Hippocampal formation (tissue), 2 donors: ENCODE measurements at regions not wholly inside any gene's neighbourhood (a gene's known extent, or its start where the extent isn't known, plus 50 kb on each side); places are given as distances from the start of the nearest gene placed in this dataset.
A peak's percentile ranks its signal among the peaks of the same experiment; 100 is the strongest.
"Not testable (repeated sequence)": the region's sequence is repeated elsewhere in the genome, so short reads cannot be mapped to it uniquely, and the experiment has no call there.

ENCODE experiments used
- DNase-seq, 2 donors: peaks; one replicate each; lab custom pipeline; 2025; lab: John Stamatoyannopoulos, UW

DNA sequence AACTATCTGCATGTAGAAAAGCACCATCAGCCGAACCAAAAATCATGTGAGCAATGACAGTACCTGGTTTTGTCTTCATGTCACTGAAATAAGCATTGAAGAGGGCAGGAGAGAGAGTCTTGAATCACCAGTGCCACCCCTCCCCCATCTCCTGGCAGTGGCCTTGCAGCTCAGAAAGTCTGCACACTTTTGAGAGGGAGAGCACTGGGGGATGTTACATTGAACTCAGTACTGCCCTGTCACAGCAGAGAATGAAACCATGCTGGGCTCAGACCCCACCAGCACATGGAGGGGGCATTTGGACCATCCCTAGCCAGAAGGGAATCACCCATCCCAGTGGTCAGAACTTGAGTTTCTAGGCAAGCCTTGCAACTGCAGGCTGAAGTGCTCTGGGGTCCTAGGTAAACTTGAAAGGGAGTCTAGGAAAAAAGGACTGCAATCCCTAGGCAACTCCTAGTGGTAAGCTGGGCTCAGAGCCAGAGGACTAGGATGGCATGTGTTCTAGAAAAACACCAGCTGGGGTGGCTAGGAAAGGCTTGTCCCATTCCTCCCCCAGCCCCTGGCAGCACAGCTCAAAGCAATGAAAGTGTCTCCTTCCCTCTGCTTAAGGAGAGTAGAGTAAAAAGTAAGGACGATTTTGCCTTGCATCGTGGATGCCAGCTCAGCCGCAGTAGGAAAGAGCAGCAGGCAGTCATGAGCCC is 259.9 kb upstream of the MYT1L start:
- DNase-seq, result peak in 1 of 2 donors; percentile 31

DNA sequence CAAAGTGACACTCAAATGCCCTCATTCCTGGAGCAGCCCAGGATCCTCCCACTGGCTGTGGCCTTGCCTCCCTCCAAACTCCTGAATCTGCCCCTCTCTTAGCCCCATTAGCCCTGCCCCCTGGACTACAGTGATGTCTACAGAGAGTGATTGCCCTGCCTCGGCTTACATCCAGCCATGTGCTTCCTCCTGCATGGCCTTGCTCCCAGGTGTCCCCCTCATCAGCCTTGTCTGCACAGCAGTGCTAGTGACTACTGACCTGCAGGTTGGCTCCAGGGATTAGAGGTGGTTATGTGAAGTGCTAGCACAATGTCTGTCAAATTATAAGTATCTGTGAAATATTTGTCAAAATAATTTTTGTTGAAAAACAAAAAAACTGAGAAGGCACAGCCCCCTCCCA is 259.1 kb upstream of the MYT1L start:
- no peak for DNase-seq

DNA sequence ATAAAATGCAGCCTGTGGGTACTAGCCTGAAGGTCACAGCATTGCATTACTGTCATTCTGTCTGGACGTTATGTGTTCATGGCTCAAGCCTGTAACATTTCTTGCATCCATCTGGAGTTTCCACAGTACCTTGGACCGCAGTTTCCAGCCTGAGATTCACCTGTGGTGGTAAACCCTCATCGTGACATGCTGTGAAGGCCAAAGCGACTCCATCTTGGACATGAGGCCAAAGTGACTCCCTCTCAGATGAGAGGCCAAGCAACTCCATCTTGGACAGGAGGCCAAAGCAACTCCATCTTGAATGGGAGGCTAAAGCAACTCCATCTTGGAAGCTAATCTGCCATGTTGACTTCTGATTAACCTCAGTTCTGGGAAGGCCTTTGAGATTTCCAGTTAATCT is 257.7 kb upstream of the MYT1L start:
- DNase-seq, result no peak

DNA sequence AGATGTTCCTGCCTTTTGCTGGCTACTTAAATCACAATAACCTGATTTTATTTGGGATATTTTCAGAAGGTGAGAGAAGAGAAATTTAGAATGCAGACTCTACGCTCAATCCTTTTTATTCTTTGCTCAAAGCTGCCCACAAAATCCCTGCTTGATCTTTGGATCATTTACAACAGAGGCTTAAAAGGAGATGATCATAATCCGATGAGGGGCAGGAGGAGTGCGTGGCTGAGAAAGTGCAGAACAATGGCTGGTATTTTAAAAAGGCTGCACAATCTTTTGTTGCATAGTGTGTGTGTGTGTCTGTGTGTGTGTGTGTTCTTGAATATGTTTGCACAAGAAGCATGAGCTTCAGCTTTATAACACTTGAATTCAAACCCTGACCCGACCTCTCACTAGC is 256.3 kb upstream of the MYT1L start:
- no peak for DNase-seq

DNA sequence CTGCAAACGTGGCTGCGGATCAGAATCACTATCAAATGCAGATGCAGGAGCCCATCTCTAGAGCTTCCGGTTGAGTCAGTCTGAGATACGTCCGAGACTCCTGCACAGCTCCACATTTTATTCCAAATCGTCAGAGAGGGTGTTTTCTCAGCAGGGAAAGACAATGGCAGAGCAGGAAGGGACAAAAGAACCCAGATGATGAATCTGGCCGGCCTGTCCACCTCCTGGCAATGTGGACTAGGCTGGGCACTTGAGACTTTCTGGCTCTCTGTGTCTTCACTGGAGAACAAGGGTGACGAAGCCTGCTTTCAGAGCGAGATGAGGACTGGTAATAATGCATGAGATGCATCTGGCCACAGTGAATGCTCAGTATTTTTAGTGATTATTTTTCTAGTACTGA is 255.9 kb upstream of the MYT1L start:
- no peak for DNase-seq

DNA sequence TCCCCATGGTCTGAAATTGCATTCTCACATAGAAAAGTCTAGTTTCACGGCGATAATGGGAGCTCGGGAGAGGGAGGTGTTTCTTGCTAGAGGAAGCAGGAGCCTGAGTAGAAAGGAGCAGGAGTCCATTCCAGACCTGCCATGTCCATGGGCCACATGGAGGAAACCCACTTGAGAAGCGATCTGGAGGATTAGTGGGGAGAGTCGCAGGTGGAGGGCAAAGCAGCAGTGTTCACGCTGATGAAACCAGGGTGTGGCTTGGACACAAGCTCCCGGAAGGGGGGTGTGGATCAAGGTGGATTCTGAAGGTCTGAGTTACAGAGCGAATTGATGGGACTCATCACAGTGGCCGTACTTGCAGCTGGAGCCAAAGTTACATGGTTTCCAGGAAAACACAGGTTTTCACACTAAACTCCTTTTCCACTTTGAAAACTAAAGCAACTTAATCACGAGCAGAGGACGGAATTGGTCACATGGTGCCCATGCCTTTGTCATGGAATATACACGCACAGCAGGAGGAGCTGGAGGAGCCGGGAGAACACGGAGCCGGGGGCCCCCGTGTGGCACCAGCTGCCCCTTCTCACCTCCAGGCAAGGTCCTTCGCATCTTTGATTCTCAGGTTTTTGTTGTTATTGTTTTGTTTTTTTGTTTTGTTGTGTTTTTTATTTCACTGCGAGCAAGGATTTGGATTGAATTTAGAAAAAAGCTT is 255.1 kb upstream of the MYT1L start:
- DNase-seq, result no peak

DNA sequence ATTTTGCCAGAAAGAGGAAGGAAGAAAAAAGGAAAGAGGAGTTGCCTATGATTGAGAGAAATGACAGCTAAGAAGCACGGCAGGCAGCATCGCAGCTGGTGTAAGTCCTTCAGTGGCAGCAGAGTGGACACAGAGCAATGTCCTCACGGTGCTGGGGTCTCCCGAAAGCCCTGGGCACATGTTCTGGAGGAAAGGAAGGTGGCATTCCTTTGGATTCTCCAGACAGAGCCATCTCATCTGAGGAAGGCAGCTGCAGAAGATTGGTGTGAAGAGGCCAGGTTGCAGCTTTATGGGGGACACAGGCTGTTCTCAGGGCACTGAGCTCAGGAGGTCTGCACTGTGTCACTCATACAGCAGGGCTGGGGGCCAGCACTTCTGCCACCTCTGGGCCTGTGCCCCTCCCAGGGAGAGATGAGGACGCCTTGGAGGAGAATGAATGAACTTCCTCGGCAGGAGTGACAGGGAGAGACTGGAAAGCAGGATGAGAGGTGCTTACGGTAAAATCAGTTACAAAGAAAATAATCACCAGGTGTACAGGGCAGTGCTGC is 252.0 kb upstream of the MYT1L start:
- no peak for DNase-seq

DNA sequence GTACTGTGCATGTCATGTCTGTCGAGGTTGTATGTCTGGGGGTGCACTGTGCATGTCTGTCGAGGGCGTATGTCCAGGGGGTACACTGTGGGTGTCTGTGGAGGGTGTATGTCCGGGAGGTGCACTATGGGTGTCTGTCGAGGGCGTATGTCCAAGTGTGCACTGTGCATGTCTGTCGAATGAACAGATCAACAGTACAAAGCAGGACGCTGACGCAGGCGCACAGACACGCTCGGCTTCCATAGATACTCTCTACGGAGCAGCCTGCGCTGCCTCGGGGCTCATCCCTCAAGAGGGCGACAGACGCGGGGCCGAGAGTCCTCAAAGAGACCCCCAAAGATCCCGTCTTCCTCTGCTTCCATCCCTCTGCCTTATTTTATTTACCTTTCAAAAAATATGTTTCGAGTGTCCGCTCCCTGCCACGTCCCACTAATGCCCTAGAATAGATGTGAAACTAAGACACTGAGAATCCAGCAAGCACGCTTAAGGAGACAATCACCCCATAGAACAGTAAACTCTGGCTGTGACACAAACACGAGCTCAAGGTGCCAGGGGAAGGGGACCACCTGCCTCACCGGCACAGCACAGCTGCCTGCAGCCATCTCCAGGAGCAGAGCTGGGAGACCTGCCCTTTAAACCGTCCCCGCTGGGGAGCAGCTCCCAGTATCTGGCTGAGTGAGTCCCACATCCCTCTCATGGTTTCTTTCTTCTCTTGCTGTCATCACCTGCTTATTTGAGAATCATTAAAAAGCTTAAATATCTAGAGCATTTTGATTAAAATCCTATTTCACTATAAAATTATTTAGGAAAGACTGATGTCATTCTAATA is 250.5 kb upstream of the MYT1L start:
- no peak for DNase-seq

DNA sequence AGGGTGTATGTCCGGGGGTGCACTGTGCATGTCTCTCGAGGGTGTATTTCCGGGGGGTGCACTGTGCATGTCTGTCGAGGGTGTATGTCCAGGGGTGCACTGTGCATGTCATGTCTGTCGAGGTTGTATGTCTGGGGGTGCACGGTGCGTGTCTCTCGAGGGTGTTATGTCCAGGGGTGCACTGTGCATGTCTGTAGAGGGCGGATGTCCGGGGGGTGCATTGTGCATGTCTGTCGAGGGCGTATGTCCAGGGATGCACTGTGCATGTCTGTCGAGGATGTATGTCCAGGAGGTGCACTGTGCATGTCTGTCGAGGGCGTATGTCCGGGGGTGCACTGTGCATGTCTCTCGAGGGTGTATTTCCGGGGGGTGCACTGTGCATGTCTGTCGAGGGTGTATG is 249.8 kb upstream of the MYT1L start:
- not testable (repeated sequence) for DNase-seq

DNA sequence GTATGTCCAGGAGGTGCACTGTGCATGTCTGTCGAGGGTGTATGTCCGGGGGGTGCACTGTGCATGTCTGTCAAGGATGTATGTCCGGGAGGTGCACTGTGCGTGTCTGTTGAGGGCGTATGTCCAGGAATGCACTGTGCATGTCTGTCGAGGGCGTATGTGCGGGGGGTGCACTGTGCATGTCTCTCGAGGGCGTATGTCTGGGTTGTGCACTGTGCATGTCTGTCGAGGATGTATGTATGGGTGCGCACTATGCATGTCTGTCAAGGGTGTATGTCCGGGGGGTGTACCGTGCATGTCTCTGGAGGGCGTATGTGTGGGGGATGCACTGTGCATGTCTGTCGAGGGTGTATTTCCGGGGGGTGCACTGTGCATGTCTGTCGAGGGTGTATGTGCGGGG is 249.3 kb upstream of the MYT1L start:
- no peak for DNase-seq

DNA sequence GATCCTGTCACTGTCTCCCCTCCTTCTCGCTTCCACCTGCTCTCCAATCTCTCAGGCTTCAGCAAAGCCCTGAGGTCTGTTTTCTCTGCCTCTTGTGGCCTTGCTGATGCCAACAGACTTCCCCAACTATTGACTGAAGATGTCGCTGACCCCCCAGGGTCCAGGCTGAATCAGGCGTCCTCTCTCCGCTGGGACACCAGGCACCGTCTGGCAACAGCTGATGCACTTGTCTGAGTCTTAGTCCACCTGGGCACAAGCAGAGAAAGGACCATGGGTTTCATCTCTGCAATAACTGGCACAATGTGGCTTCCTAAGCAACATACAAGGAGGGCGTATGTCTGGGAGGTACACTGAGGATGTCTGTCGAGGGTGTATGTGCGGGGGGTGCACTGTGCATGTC is 248.7 kb upstream of the MYT1L start:
- DNase-seq, result no peak

DNA sequence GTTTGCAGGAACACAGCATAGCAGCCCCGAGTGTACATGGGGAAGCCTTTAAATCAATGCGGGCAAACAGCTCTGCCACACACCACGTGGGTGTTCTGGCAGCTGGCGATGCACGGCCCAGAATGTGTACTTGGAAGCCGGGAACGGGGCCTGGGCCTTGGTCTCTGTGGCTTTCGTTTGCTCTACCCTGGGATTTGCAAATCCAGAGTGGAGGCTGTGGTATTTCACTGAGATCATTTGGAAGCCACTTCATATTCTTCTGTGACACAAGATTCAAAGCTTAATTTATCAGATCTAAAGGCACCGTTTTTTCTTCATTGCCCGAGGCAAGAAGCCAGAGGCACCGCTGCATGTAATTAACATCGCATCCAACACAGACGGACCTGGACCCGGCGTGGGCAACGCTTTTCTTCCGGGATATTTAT is 246.3 kb upstream of the MYT1L start:
- peak; percentile 89 to 90 for DNase-seq

DNA sequence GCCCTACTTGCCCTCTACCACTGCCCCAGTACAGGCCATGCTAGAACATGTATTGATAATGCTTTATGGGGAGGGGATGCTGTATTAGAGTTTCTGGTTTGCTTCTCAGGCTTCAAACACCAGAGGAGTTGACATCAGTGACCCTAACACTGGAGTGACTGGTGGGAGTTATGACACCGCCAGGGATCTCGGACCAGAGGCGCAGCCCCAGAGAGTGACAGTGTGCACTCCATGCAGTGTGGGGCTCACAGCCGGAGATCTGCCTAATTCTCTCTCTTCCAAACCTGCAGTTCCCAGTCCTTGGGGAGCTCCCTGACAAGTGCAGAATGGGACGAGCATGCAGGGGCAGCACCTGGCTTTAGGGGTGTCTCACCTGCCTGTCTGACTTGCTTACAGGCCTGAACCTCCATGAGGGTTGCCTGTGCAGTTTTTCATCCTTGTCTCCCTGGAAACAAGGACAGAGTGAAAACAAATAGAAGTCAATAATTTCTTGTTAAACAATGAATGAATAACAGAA is 244.9 kb upstream of the MYT1L start:
- DNase-seq, result no peak

DNA sequence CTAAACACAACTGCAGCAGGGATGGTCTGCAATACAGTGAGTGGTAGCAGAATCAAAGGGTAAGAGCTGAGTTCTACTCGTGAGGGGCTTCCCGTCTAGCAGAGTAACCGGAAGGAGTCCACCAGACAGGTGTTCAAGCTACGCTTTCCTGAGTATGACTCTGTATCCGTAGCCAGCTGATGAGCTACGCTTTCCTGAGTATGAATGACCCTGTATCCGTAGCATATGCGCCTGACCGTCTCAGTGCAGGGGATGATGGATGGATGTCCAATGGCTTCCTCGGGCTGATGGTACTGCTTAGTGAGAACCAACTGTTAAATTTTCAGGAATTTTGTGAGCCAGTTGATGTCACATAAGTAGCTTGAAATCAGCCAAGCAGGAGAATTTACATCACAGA is 244.1 kb upstream of the MYT1L start:
- no peak for DNase-seq

DNA sequence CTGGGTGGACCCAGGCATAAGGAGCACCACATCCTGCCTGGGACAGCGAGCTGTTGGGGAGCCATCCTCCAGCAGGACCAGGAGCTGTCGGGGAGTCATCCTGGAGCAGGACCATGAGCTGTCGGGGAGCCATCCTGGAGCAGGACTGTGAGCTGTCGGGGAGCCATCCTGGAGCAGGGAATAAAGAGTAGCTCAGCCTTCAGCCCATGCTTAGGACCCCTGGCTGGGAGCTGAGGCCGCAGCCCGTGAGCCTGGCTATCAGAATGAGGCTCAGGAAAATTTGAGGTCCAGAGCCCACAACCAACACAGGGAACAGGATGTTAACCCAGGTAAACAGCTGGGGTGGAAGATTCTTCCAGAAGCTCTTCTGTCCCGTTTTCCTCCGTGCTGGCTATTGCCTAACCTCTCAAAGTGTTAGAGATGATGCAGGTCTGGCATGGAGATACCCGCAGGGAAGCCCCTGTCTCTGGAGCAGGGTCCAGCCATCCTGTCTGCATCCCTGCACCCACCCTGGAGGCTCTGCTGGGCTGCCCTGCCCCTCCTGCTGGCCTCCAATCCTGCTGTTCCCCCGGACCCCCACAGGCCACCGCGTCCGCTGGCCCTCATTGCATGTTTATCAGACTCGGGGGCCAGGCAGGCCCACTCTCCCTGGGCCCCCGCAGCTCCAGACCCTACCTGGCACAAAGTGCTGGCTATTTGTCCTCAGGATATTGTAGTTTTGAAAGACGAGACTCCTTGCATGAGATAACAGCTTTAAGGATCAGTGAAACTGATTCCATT is 243.5 kb upstream of the MYT1L start:
- no peak for DNase-seq

DNA sequence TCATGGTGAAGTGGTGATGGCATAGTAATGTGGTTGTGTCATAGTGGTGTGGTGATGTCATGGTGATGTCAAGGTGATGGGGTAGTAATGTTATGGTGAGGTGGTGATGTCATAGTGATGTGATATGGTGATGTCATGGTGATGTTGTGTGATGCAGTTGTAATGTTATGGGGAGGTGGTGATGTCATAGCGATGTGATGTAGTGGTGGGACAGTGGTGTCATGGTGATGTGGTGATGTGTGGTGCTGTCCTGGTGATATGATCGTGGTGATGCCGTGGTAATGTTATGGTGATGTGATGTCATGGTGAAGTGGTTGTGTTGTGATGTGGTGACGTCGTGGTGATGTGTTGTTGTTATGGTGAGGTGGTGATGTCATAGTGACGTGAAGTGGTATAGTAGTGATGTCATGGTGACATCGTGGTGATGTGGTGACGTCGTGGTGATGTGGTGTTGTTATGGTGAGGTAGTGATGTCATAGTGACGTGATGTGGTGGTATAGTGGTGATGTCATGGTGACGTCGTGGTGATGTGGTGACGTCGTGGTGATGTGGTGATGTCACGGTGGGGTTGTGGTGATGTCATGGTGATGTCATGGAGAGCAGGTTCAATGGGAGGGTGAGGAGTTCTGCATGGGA is 242.7 kb upstream of the MYT1L start:
- no peak for DNase-seq

DNA sequence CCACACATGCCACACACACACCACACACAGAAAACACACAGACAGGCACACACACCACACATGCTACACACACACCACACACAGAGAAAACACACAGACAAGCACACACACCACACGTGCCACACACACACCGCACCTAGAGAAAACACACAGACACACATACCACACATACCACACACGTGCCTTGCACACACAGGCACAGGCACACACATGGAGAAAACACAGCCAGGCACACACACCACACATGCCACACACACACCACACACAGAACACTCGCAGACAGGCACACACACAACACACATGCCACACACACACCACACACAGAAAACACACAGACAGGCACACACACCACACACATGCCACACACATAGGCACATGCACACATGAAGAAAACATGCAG is 242.1 kb upstream of the MYT1L start:
- DNase-seq, result no peak

DNA sequence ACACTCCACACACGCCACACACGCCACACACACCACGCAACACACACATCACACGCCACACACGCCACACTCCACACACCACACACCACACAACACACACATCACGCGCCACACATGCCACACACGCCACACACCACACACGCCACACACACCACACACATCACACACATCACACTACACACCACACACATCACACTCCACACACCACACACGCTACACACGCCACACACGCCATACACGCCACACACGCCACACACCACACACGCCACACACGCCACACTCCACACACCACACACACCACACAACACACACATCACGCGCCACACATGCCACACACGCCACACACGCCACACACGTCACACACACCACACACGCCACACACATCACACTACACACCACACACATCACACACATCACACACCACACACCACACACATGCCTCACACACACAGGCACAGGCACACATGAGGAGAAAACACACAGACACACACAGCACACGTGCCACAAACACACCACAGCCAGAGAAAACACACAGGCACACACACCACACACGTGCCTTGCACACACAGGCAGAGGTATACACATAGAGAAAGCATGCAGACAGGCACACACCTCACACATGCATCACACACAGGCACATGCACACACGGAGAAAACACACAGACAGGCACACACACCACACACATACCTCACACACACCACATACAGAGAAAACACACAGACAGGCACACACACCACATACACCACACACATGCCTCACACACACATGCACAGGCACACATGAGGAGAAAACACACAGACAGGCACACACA is 241.5 kb upstream of the MYT1L start:
- DNase-seq, result no peak

DNA sequence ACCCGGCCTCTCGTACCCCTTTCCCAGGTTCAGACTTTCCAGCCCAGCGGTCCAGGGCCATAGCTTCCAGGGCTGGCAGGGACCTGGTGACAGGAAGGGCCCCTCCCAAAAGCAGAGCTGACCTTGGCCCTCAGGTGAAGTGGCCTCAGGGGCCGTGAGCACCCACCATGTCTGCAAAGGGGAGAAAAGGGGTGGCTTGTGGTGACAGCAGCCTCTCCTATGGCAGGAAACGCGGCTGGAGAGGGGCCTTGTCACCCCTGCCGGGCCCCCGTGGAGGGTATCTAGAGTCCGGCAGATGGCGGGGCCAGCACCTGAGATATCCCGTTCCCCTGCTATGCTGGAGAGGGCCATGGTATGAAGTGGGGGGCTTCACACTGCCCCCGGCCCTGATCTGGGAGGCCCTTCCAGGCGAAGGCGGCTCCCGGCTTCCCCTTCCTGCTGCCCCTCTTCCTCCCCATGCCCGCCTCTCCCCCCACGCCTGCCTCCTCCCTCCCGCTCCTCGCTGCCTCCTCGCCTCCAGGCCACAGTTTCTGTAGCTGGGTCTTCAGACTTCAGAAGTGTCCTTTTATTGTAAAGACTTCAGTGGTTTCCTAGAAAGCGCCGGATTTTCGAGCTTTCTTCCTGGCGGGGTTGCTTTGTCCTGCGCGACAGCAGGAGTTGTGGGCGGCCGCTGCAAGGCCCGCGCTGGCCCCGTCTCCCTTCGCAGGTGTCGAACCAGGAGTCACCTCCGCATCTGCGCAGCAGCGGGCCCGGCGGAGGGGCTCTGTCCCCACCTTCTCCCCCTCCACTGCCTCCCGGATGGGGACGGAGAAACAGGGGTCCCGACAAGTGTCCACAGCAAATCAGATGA is 240.5 kb upstream of the MYT1L start:
- DNase-seq, result no peak
